Forelimb muscle (tissue), 1 donor: ENCODE measurements at regions not wholly inside any gene's neighbourhood (a gene's known extent, or its start where the extent isn't known, plus 50 kb on each side); places are given as distances from the start of the nearest gene placed in this dataset.

Experiments
- DNase-seq: peaks from one replicate; pipeline ENCODE4 v3.0.0-alpha.2; 2013; ENCODE audit warnings: low read depth

DNA sequence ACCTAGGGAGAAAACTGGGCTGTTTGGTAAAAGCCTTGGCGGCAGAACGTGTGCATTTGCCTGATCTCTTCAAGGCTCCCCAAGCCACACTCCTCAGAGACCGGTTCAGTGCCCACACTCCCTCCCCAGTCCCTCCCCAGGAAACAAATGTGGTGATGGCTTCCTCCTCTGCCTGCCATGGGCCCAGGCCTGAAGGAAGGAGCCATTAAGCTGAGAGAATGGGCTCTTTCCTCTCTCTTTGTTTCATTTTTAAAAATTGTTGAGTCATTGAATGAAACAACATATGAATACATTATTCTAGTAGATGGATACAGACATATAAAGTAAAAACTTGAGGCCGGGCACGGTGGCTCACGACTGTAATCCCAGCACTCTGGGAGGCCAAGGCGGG lies 50.6 kb upstream of the YWHAQ start:
- DNase-seq: no peak

DNA sequence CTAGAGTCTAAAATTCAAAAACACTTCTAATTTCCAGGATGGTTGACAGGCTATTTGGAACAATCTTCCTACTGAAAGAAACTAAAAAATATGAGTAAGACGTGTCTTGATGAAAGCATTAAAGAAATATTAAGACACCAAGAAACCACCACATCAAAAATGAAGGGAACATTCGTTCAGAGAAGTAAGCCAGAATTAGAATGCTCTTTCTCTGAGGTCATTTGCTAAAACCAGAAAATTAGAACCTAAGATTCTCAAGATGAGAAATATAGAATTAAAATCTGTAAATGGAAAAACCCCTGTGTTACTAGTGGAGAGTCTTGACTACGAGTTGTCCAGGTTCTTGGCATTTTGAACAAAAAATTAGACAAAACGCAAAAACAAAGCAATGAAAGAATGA lies 54.8 kb upstream of the YWHAQ start:
- no peak for DNase-seq

DNA sequence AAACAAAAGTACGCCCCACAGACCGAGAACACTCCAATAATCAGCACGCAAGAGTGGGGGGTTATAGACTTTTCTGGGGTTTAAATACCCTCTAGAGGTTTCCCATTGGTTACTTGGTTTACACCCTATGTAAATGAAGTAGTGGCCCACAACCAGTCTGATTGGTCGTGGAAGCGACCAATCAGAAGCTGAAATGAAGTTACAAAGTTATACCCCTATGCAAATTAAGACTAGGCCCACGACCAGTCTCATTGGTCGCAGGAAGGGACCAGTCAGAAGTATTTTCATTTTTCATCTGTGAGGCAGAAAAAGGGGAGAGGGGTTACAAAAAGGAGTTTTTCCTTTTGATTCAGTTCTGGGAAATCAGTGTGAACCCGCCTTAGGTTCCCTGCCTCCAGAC lies 55.3 kb upstream of the YWHAQ start:
- DNase-seq: no peak

DNA sequence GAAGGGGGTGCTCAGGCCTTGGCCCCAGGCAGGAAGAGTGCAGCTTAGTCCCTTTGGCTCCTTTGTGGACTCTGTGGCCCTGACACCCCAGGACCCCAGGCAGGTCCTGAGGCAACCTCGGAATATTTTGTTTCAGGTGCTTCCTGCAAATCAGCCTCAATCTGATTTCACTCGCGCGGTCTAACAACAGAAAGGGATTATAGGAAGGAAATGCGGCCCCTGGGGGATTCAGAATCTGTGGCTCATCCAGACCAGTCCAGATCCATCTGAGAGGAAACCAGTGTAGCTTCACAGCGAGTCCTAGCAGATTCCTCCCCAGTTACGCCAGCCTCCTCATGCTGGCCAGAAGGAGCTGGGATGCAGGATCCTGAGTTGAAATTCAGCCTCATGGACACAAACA lies 59.5 kb upstream of the YWHAQ start:
- peak; percentile 11 for DNase-seq

DNA sequence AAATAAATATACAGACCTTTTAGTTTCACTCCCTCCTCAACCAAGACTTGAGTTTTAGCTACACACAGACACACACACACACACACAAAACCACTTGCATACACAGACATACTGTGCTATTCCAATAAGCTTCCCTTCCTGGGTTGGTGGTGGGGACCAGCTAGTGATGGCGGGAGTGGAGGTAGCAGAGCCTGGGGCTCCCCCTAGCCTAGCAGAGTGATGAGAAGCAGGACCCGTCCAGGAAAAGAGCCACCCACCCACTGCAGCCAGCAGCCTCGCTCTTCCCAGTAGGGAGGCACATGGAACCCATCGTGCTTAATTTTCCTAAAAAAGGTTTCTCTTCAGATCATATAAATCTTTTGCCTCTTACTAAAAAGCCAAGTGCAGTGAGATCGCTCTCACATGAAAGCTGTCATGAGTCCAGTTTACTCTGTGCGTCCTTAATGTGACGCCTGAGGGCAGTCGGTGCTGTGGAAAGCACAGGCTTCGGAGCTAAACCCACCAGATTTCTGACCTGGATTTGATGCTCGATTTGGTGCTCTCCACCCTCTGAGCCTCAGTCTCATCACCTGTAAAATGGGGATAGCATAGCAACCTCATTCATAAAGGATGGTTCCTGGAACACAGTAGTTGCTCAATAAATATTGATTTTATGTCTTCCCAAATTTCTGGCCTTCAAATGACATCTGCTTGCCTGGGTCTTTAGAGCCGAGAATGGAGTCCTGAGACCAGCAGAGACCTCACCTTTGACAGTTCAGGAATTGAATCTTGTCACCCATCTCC lies 60.1 kb upstream of the YWHAQ start:
- DNase-seq: no peak

DNA sequence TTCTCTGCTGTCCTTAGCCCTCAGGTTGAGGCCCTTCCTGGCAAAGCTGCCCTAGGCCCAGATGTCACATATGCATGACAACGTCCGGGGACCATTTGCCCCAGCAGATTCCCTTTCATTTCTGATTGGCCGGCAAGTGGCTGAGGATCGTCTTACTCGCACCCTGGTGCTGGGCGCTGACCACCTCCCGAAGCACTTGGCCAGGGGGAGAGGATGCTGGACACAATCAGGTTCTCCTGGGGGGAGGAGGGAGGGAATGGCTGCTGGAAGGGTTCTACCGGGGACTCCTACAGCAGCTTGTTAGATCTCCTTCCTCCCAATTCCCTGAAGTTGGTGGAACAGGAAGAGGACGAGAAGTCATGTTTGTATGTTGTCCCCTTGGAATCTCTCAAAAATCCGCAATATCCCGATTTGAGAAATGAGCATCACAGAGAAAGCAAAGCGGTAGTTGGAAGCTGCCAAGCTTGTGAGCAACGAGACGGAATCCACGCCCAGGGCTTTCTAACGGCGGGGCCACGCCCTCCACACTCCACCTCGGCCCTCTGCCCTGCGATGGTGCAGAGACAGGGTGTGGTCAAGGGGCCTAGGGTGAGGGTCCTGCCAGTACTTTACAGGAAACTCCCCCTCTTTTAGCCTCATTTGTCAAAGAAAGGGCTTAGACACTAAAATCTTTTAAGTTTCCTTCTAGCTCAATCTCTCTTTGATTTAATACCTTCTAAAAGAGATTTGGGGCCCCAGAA lies 61.8 kb upstream of the YWHAQ start:
- DNase-seq: no peak

DNA sequence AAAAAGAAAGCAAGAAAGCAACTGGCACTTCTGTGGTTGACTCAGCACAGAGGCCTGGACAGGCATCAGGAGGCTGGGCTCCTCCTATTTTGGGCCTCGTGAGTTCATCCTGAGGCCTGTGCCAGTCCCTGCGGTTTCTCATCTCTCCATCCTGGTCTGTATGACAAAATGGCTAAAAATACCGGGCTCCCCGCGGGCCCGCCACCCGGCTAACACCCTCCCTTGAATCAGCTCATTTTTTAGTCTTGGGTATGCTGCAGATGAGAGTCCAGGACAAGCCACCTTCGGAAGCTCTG lies 62.3 kb upstream of the YWHAQ start:
- DNase-seq: no peak

DNA sequence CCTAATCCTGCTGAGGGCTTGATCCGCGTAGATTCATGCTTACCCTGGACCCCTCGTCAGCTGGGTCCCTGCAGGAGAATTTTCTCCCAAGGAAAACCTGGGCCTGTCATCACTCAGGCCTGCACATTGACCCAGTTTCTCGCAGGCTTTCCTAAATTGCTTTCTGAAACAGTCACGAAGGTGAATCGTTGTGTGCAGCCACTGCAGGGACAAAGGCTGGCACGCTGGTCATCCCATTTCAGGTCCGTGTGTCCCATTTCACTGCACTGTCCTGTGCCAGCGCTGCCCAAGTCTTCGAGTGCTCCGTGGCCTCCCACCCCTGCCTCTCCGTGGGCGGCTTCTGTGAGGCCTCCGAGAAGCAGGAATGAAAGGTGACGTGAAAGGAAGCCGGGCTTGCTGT lies 62.8 kb upstream of the YWHAQ start:
- DNase-seq: no peak

DNA sequence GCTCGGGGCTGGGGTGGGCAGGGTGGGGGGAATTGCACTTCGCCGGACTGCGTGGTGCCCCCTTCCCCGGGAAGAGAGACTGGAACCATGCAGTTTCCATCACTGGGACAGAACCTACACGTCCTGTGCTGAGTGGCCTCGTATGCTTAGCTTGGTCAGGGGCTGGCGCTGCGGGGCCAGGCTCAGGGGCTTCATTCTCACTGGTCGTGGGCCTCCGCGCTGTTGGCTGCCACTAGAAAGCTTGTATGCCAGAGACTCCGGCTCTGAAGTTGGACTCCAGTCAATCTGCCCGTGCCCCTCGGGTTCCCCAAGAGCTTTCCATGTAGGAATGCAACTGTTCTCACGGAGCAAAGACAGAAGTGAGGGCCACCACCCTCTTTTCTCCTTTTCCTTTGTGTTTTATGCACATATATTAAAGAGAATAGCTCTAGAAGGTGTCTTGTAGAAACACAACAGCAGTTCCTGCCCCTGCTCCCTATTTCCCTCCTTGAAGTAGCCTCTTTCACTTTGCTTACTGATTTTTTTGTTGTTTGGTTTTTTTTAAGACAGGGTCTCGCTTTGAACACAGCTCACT lies 64.0 kb upstream of the YWHAQ start:
- DNase-seq: no peak

DNA sequence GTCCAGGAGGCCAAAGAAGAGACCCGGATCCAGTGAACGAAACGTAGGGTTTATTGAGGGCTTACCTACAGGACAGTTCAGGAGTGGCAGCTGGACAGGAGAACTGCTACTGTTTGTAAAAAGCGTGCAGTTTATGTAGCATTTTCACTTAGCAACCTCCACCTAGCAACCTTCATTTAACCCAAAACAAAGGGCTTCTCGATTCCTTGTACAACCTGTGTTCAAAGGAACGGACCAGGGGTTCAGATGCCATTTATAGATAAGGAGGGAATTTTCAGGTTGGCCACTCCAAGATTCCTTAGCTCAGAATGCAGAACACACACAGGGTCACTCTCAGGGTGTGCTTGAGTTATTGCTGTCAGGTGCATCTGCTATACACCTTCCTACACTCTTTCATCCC lies 65.1 kb upstream of the YWHAQ start:
- no peak for DNase-seq

DNA sequence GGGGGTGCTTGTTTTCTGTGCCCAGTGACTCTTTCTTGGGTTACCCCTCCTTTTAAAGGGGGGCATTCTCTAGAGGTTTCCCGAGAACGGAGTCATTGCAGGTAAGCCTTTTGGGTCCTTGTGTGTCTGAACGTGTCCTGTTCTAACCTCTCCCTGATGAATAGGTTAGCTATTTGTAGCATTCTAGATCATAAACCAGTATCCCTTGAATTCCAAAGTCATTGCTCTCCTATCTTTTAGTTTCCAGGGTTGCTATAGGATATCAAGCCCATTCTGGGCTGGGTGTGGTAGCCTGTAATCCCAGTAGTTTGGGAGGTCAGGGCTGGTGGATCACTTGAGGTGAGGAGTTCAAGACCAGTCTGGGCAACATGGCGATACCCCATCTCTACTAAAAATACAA lies 65.9 kb upstream of the YWHAQ start:
- DNase-seq: no peak

DNA sequence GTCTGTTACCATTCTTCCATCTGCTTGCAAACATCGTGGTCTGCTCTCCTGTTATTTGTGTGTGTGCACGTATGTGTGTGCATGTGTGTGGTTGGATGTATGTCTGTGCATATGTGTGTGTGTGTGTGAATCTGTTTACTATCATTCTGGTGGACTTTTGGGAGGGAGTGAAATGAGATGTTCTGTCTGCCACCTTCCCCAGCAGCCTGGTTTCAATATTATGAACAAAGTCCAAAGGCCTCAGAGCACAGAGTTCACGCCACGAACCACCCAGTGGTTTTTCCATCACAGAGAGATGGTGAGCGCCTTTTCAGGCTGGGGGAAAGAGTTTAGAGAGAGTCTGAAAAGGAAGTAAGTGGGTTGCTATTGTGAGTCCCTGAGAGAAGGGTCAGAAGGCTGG lies 67.1 kb upstream of the YWHAQ start:
- DNase-seq: no peak

DNA sequence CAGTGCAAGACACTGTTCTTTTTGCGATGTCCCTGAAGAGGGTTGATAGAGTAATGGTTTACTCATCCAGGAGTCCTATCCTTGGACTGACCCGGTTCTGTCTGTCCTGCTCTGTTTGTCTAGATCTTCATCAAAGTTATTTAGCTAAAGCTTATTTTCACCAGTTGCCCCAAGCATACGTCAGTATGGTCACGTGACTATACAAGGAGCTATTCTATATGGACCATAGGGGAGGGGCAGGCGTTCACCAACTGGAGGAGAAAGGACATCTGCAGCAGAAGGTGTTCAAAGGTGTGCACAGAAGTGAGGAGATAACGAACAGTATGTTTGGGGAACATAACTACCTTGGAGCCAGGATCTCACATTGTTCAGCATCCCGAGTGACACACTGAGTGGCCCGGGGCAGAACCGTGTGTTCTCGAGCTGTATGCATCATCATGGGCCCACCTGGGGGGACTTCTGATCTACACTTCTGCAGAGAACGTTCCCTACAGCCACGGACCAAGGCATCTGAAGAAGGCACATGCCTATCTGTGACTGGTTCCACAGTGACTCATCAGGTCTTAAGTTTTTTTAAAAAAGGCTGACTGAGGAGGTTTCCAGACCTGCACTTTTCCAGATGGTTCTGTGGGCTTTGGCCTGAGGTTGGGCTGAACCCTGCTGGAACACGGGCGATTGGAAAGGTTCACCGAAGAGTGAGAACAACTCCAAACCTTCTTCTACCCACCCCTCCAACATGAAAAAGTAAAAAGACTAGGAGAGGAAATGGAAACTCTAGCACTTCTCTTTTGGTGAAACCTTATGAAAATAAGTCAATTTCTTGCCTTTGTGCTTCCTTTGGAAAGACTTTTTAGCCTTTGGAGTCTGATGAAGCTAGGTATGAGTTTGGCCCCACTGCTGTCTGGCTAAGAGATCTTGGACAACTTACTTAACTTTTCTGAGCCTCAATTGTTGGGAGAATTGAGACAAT lies 68.6 kb upstream of the YWHAQ start:
- no peak for DNase-seq

DNA sequence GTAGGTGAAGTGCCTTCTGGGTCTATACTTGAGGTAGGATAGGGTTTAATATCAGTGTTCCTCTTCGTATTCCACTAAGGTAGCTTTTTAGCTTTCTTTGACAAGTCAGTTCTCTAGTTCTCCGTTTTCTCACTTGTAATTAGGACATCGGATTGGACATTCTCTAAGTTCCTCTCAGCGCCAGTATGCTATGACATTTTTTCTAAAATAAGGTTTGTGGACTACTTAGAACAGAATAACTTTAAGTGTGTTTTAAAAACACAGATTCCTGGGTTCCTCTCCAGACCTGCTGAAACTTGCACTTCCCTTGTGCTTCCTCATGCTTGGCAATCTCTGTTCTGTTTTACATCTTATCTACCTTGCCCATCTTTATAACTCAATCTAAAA lies 69.3 kb upstream of the YWHAQ start:
- DNase-seq: no peak

DNA sequence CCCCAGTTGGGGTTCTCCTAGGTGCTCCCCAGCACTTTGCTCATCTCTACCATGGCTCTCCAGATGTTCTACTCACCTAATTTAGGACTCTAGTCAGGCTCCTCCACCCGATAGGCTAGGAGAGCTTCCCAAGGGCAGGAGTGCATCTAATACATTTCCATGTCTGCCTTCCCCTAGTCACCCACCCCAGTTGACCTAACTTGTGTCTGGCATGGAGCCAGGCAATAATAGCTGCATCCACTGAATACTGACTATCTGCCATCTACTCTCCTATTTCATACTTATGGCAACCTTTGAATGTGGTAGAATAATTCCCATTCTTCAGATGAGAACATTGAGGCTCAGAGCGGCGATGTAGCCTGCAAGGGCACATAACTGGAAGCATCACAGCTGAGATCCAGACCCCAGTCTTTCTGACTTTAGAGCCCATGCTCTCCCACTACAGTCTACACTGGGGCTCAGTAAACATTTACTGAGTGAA lies 71.8 kb upstream of the YWHAQ start:
- no peak for DNase-seq

DNA sequence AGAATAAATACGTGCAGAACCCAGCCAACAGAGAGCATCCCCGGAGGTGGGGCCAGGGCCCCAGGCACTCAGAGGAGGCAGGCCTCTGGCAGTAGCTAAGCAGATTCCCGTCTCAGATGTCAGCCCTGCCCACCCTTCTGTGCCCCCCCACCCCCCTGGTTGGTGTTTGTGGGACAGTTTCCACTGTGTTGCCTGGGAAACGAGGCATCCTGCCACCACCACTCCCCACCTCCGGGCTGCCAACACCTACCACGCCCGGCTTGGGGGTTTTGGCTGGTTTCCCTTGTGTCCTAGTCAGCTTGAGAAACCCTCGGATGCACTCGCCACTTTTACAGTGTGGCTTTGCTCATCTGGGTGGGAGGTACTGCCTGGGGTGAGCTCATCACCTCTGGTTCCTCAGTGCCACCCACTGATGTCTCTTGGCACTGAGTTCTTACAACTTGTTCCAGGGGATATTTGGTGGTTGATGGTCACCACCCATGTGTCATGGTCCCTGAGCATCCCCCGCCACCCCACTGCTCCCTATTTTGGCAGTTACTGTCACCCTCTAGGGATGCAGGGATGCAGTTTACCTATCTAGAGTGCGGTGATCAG lies 72.4 kb upstream of the YWHAQ start:
- DNase-seq: no peak

DNA sequence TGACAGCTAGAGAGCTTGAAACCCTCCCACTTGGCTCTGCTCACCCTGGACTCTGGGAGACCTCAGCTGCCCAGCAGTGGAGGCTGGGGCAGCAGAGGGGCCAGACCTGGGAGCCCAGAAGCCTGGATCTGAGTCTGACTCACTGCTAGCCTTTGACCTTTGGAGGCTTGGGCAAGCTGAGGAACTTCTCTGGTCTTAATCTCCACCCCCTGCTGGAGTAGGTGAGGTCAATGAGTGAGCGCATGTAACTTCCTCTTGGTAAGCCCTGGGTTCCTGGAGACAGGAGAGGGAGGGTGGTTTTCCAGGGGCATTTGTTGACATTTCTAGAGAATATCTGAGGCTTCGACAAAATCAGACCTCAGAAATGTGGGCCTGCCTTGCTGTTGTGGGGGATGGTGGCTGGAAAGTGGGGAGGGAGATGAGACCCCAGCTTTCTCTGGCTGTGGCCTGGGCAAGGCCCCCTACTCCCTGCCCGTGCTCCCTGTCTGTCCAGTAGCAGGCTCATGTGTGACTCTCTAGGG lies 73.0 kb upstream of the YWHAQ start:
- DNase-seq: no peak

DNA sequence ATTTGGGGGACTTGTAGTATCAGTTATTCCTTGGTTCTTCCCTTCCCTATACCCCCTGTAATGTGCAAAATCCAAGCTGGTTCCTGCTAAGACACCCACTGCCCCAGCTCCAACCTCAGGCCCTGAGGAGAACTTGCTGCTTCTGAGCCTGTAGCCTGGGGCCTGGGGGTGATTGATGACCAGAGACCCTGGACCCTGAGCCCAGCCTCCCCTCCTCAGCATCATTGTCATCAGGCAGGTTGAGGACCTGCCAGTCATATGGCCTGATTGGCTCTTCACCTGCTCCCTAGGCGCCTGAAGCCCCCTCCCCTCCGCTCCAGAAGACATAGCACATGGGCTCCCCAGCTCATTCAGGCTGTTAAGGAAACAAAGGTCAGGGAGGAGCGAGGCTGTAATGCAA lies 73.8 kb upstream of the YWHAQ start:
- DNase-seq: no peak

DNA sequence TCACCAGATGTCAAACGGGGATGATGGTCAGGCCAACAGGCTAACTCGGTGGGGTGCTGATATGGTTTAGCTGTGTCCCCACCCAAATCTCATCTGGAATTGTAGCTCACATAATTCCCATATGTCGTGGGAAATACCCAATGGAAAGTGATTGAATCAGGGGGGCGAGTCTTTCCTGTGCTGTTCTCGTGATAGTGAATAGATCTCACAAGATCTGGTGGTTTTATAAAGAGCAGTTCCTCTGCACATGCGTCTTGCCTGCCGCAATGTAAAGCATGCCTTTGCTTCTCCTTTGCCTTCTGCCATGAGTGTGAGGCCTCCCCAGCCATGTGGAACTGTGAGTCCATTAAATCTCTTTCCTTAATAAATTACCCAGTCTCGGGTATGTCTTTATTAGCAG lies 74.4 kb upstream of the YWHAQ start:
- no peak for DNase-seq

DNA sequence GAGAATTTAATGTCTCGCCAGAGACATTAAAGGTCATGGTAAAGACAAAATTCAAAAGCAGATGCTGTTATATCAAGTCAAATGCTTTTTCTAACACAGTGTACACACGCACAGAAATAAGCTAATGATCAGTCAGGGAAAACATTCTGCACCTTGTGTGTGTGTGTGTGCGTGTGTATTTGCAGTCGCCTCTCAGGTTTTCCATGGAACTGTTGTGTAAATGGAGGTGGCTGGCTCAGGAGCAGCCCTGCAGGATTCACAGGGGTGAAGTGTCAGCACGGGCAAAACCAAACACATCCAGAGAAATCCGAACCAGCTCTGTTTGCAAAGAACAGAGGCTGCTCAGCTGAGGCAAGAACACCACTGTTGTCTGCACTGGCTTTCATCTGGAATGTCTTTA lies 76.2 kb upstream of the YWHAQ start:
- DNase-seq: no peak

DNA sequence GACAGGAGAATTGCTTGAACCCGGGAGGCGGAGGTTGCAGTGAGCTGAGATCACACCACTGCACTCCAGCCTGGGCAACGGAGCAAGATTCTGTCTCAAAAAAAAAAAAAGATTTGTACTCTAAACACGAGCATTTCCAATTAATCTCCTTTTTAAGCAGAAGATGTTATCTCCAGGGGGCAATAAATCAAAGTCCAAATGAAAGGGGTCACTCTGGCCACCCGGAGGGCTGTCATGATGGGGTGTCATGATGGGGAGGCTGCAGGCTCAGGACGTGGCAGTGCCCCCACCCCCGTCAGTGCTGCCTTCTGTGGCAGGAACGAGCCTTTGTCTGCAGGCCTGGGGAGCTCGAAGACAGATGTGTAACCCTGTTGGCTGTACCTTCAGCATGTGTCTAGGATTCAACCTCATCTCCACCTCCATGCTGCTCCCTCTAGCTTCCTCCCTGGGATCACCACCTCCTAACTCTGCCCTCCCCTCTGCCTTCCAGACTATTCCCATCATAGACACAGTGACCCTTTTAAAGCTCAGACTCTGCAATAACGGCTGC lies 76.9 kb upstream of the YWHAQ start:
- DNase-seq: no peak
